ENCODE measurements at regions not wholly inside any gene's neighbourhood (a gene's known extent, or its start where the extent isn't known, plus 50 kb on each side); places are given as distances from the start of the nearest gene placed in this dataset.

GRCh38 chr18:75915941-75916623, 488.6 kb upstream of the SMIM21 start:
- ATAC-seq (ENCODE audit: insufficient number of reproducible peaks, low FRiP score, low read depth) (no peak), DNase-seq (ENCODE audit: low spot score) (no peak)
- Histone ChIP-seq H3K4me1 (ENCODE audit: control insufficient read depth in 1 of 2, low read depth in 2 of 2) (peaks cover 0 to 10% of the 10 kb centered on the region in 2 donors), H3K36me3 (no peaks in the 10 kb centered on the region), H3K27ac (no peak overlapping the region), H3K4me3 (peak overlapping the region; percentile 70), H3K27me3 (replicated peaks; ENCODE audit: insufficient read depth) (no peaks in the 10 kb centered on the region), H3K9me3 (no peaks in the 10 kb centered on the region)
- no peak for TF ChIP-seq CTCF (IDR thresholded peaks at IDR 0.05)

GRCh38 chr18:75912829-75913228, 485.3 kb upstream of the SMIM21 start:
- Histone ChIP-seq H3K4me1 (ENCODE audit: control insufficient read depth in 1 of 2, low read depth in 2 of 2) (peaks cover 0 to 10% of the 10 kb centered on the region in 2 donors), H3K27ac (no peak overlapping the region), H3K9me3 (no peaks in the 10 kb centered on the region), H3K27me3 (replicated peaks; ENCODE audit: insufficient read depth) (no peaks in the 10 kb centered on the region), H3K4me3 (no peak overlapping the region), H3K36me3 (no peaks in the 10 kb centered on the region)
- ATAC-seq (ENCODE audit: insufficient number of reproducible peaks, low FRiP score, low read depth) = no peak
- no peak for DNase-seq (ENCODE audit: low spot score)
- no peak for TF ChIP-seq CTCF (IDR thresholded peaks at IDR 0.05)

- Histone ChIP-seq H3K27me3 (replicated peaks; ENCODE audit: insufficient read depth) (no peaks in the 10 kb centered on the region), H3K4me3 (no peak overlapping the region), H3K9me3 (no peaks in the 10 kb centered on the region), H3K36me3 (no peaks in the 10 kb centered on the region), H3K4me1 (ENCODE audit: control insufficient read depth in 1 of 2, low read depth in 2 of 2) (no peaks in the 10 kb centered on the region), H3K27ac (no peak overlapping the region)
- DNase-seq (ENCODE audit: low spot score) = no peak
- no peak for TF ChIP-seq CTCF (IDR thresholded peaks at IDR 0.05)
- no peak for ATAC-seq (ENCODE audit: insufficient number of reproducible peaks, low FRiP score, low read depth)
Measured at GRCh38 chr18:75904416-75904815, 476.9 kb upstream of the SMIM21 start.

GRCh38 chr18:75898651-75899050, 471.1 kb upstream of the SMIM21 start:
- no peaks in the 10 kb centered on the region for H3K36me3 ChIP-seq
- no peaks in the 10 kb centered on the region for H3K9me3 ChIP-seq
- ATAC-seq (ENCODE audit: insufficient number of reproducible peaks, low FRiP score, low read depth) (no peak), DNase-seq (ENCODE audit: low spot score) (no peak)
- H3K4me3 ChIP-seq = no peak overlapping the region
- H3K27ac ChIP-seq = no peak overlapping the region
- H3K4me1 ChIP-seq (ENCODE audit: control insufficient read depth in 1 of 2, low read depth in 2 of 2) = no peaks in the 10 kb centered on the region
- no peaks in the 10 kb centered on the region for H3K27me3 ChIP-seq (replicated peaks; ENCODE audit: insufficient read depth)
- no peak for TF ChIP-seq CTCF (IDR thresholded peaks at IDR 0.05)

- ATAC-seq (ENCODE audit: insufficient number of reproducible peaks, low FRiP score, low read depth) (no peak), DNase-seq (ENCODE audit: low spot score) (no peak)
- TF ChIP-seq CTCF (IDR thresholded peaks at IDR 0.05) = no peak
- no peak overlapping the region for H3K4me3 ChIP-seq
- H3K4me1 ChIP-seq (ENCODE audit: control insufficient read depth in 1 of 2, low read depth in 2 of 2) = no peaks in the 10 kb centered on the region
- H3K27me3 ChIP-seq (replicated peaks; ENCODE audit: insufficient read depth) = no peaks in the 10 kb centered on the region
- H3K27ac ChIP-seq = no peak overlapping the region
- no peaks in the 10 kb centered on the region for H3K9me3 ChIP-seq
- no peaks in the 10 kb centered on the region for H3K36me3 ChIP-seq
Measured at GRCh38 chr18:75897386-75897785, 469.9 kb upstream of the SMIM21 start.

All from thoracic aorta (tissue), 2 donors.